ENCODE measurements at regions not wholly inside any gene's neighbourhood (a gene's known extent, or its start where the extent isn't known, plus 50 kb on each side); places are given as distances from the start of the nearest gene placed in this dataset.

DNA sequence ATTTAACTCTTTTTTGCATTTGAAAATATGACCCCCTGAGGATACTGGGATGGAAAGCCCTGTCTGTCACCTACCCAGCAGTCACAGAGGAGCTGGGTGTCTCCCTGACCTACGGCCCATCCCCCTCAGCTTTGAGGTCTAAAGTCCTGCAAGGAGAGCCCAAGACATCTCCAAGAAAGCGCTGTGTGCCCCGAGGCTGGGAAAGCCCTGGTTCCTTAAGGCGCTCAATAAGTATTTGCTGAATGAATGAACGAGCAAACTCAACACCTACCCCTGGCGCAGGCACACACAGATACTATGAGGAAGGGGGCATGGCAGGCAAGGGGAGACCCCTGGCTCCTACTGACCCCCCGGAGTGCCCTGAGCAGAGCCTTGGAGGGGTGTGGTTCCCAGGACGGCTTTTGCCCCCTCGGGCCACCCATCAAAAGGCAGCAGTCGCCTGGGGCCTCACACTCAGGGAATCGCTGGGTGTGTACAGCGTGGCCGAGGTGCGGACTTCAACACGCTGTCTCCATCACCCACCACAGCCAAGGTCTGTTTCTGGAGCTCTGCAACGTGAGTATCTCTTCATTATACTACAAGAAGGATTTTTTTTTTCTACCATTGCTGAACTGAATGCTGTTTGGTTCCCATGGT, 211.6 kb downstream of the ERCC6L2 start:
- no TSS peak for BruUV-seq (replicated peaks)
- dilution Hi-C loops (cut with MboI; ENCODE audit: extremely low pct_ligation_motif_present, low sequenced_read_pairs): no loop called here
- H3K9me3 ChIP-seq (replicated peaks; ENCODE audit: control insufficient read depth, insufficient read depth, low read length): no peaks in the 10 kb centered on the region
- no peaks in the 10 kb centered on the region for H3K4me1 ChIP-seq (ENCODE audit: control insufficient read depth, extremely low read depth, insufficient read depth, low read length)
- H3K9ac ChIP-seq (replicated peaks; ENCODE audit: extremely low read depth, insufficient read depth, low read length): no peak overlapping the region
- no peak overlapping the region for H3K4me3 ChIP-seq (replicated peaks in 1 of 3; ENCODE audit: insufficient read depth in 1 of 3, low read depth in 1 of 3, low read length in 3 of 3)
- H3K36me3 ChIP-seq (ENCODE audit: control insufficient read depth in 2 of 2, extremely low read depth in 1 of 2, insufficient read depth in 2 of 2, low read length in 2 of 2): no peaks in the 10 kb centered on the region
- H4K20me1 ChIP-seq (replicated peaks; ENCODE audit: control insufficient read depth, extremely low read depth, insufficient read depth, low read length): no peaks in the 10 kb centered on the region
- ChIA-PET CTCF (no interaction called here), POLR2A (no interaction called here)
- TF ChIP-seq, protein P1, sequence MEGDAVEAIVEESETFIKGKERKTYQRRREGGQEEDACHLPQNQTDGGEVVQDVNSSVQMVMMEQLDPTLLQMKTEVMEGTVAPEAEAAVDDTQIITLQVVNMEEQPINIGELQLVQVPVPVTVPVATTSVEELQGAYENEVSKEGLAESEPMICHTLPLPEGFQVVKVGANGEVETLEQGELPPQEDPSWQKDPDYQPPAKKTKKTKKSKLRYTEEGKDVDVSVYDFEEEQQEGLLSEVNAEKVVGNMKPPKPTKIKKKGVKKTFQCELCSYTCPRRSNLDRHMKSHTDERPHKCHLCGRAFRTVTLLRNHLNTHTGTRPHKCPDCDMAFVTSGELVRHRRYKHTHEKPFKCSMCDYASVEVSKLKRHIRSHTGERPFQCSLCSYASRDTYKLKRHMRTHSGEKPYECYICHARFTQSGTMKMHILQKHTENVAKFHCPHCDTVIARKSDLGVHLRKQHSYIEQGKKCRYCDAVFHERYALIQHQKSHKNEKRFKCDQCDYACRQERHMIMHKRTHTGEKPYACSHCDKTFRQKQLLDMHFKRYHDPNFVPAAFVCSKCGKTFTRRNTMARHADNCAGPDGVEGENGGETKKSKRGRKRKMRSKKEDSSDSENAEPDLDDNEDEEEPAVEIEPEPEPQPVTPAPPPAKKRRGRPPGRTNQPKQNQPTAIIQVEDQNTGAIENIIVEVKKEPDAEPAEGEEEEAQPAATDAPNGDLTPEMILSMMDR (IDR thresholded peaks at IDR 0.05; ENCODE audit: extremely low read depth in 1 of 2, insufficient read depth in 1 of 2, low read depth in 1 of 2, low read length in 2 of 2): no peak
- TF ChIP-seq GATA2 (IDR thresholded peaks at IDR 0.05; ENCODE audit: insufficient read depth, insufficient read length, low read depth, low read length) (no peak), FOS (IDR thresholded peaks at IDR 0.05; ENCODE audit: borderline replicate concordance, insufficient read depth, low read length) (no peak), JUN (IDR thresholded peaks at IDR 0.05; ENCODE audit: borderline replicate concordance, insufficient read depth, insufficient read length, low read depth) (no peak), POLR2A (IDR thresholded peaks at IDR 0.05; ENCODE audit: low read depth, low read length) (no peak), EZH2 (IDR thresholded peaks at IDR 0.05; ENCODE audit: borderline replicate concordance, low read depth, low read length, severe bottlenecking) (no peak), MYC (IDR thresholded peaks at IDR 0.05; ENCODE audit: low read depth, low read length) (no peak), POLR2AphosphoS5 (IDR thresholded peaks at IDR 0.05; ENCODE audit: insufficient read depth, low read depth, low read length) (no peak)
- TF ChIP-seq, protein P2, sequence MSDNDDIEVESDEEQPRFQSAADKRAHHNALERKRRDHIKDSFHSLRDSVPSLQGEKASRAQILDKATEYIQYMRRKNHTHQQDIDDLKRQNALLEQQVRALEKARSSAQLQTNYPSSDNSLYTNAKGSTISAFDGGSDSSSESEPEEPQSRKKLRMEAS (IDR thresholded peaks at IDR 0.05; ENCODE audit: insufficient read depth, insufficient read length): no peak
- H3K79me2 ChIP-seq (ENCODE audit: control insufficient read depth, insufficient read depth, low read length): no peaks in the 10 kb centered on the region
- no peak for DNase-seq (ENCODE audit: low read depth, low spot score)
- H3K27ac ChIP-seq (ENCODE audit: insufficient read depth, low read depth, low read length): no peak overlapping the region
- H3K27me3 ChIP-seq (ENCODE audit: control insufficient read depth in 2 of 2, insufficient read depth in 2 of 2, low read length in 2 of 2): peaks cover 2 to 4% of the 10 kb centered on the region in 2 experiments
- H3K9me1 ChIP-seq (replicated peaks; ENCODE audit: control insufficient read depth, extremely low read depth, insufficient read depth, low read length): no peaks in the 10 kb centered on the region
- intact Hi-C loops (cut with micrococcal nuclease): no loop called here
- no peak overlapping the region for H2AFZ ChIP-seq (ENCODE audit: low read depth, low read length)
- H3K4me2 ChIP-seq (ENCODE audit: insufficient read depth, low read length): no peak overlapping the region
- FAIRE-seq: no peak

Measured in endothelial cell of umbilical vein (primary cell).